ENCODE measurements at regions not wholly inside any gene's neighbourhood (a gene's known extent, or its start where the extent isn't known, plus 50 kb on each side); places are given as distances from the start of the nearest gene placed in this dataset.

- no peak for ATAC-seq
- Histone ChIP-seq H3K4me1 (peaks cover 0 to 2% (median 0%) of the 10 kb centered on the region in 3 donors), H3K27me3 (no peaks in the 10 kb centered on the region), H3K27ac (no peak overlapping the region), H3K9me3 (no peaks in the 10 kb centered on the region), H3K36me3 (no peaks in the 10 kb centered on the region), H3K4me3 (no peak overlapping the region)
- no peak for TF ChIP-seq CTCF (IDR thresholded peaks at IDR 0.05)
- TF ChIP-seq POLR2AphosphoS5 (IDR thresholded peaks at IDR 0.05), result no peak
- TF ChIP-seq EP300 (IDR thresholded peaks at IDR 0.05), result no peak
- TF ChIP-seq POLR2A (IDR thresholded peaks at IDR 0.05), result no peak
- 84 to 89% methylated on average over 6 of the region's 8 CpGs for WGBS, 2 donors (ENCODE audit: low coverage in 1 of 2)
Observed at GRCh38 chr5:5598547-5599113, 176.2 kb downstream of the ICE1 start.

GRCh38 chr5:5593391-5593790 is 170.9 kb downstream of the ICE1 start:
- H3K36me3 ChIP-seq, result no peaks in the 10 kb centered on the region
- TF ChIP-seq POLR2AphosphoS5 (IDR thresholded peaks at IDR 0.05) (no peak), EP300 (IDR thresholded peaks at IDR 0.05) (no peak), CTCF (IDR thresholded peaks at IDR 0.05) (no peak), POLR2A (IDR thresholded peaks at IDR 0.05) (no peak)
- no peak for ATAC-seq

GRCh38 chr5:5592541-5592940 is 170.1 kb downstream of the ICE1 start:
- no peaks in the 10 kb centered on the region for H3K27me3 ChIP-seq
- no peak overlapping the region for H3K27ac ChIP-seq
- H3K9me3 ChIP-seq, result no peaks in the 10 kb centered on the region
- peaks cover 0 to 12% (median 0%) of the 10 kb centered on the region in 3 donors for H3K4me1 ChIP-seq
- 13 to 85% methylated on average over 1 to 4 of the region's 5 CpGs for WGBS, 2 donors (ENCODE audit: low coverage in 1 of 2)
- TF ChIP-seq EP300 (IDR thresholded peaks at IDR 0.05) (no peak), POLR2AphosphoS5 (IDR thresholded peaks at IDR 0.05) (no peak), CTCF (IDR thresholded peaks at IDR 0.05) (no peak), POLR2A (IDR thresholded peaks at IDR 0.05) (no peak)
- ATAC-seq, result no peak
- no peak overlapping the region for H3K4me3 ChIP-seq
- no peaks in the 10 kb centered on the region for H3K36me3 ChIP-seq

More at GRCh38 chr5:5593391-5593790, 170.9 kb downstream of the ICE1 start:
- H3K27me3 ChIP-seq, result no peaks in the 10 kb centered on the region
- H3K27ac ChIP-seq, result no peak overlapping the region
- H3K4me1 ChIP-seq, result peaks cover 0 to 12% (median 0%) of the 10 kb centered on the region in 3 donors
- H3K4me3 ChIP-seq, result no peak overlapping the region
- no peaks in the 10 kb centered on the region for H3K9me3 ChIP-seq

DNA sequence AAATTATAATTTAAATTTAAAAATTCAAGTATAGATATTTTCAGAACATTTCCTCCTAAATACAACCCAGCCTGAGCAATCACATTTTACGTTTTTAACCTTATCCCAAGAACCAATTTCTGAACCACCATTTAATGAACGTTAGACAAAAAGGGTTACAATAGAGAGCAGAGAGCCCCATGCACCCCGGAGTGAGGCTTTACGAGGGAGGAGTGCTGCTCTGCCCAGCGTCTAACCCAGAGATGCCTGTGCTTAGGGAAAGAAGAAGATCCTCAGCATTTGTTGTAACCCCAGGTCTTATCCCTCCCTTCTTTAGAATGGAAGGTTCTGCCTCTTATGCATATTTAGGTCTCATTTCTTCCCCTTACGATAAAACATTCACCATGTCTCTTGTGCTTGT is 169.1 kb downstream of the ICE1 start:
- no peak for ATAC-seq
- Histone ChIP-seq H3K9me3 (no peaks in the 10 kb centered on the region), H3K36me3 (no peaks in the 10 kb centered on the region), H3K4me3 (no peak overlapping the region), H3K27ac (no peak overlapping the region), H3K4me1 (peaks cover 0 to 16% (median 0%) of the 10 kb centered on the region in 3 donors), H3K27me3 (no peaks in the 10 kb centered on the region)
- TF ChIP-seq CTCF (IDR thresholded peaks at IDR 0.05) (no peak), POLR2A (IDR thresholded peaks at IDR 0.05) (no peak), POLR2AphosphoS5 (IDR thresholded peaks at IDR 0.05) (no peak), EP300 (IDR thresholded peaks at IDR 0.05) (no peak)
- WGBS, 2 donors (ENCODE audit: low coverage in 1 of 2), result 56 to 78% methylated on average over 5 to 6 of the region's 6 CpGs

GRCh38 chr5:5589857-5590256 is 167.4 kb downstream of the ICE1 start:
- 86% methylated on average over 9 of the region's 12 CpGs; no CpG with 5 or more reads in 1 of the 2 donors for whole genome bisulfite sequencing, 2 donors (ENCODE audit: low coverage in 1 of 2)

More at GRCh38 chr5:5589857-5590256, 167.4 kb downstream of the ICE1 start:
- ATAC-seq, result no peak
- Histone ChIP-seq H3K36me3 (no peaks in the 10 kb centered on the region), H3K4me3 (no peak overlapping the region), H3K27me3 (no peaks in the 10 kb centered on the region), H3K4me1 (peaks cover 0 to 32% (median 0%) of the 10 kb centered on the region in 3 donors), H3K27ac (no peak overlapping the region), H3K9me3 (no peaks in the 10 kb centered on the region)
- no peak for TF ChIP-seq CTCF (IDR thresholded peaks at IDR 0.05)
- TF ChIP-seq EP300 (IDR thresholded peaks at IDR 0.05), result no peak
- TF ChIP-seq POLR2AphosphoS5 (IDR thresholded peaks at IDR 0.05), result no peak
- TF ChIP-seq POLR2A (IDR thresholded peaks at IDR 0.05), result no peak

Data from gastroesophageal sphincter (tissue), 4 donors.